GM21526 (cell line): ENCODE measurements at regions not wholly inside any gene's neighbourhood (a gene's known extent, or its start where the extent isn't known, plus 50 kb on each side); places are given as distances from the start of the nearest gene placed in this dataset.

Experiments used
- ATAC-seq: cut with Tn5 transposase; IDR thresholded peaks from one replicate; pipeline ENCODE4 v1.9.1; 2021; ENCODE audit warnings: moderate library complexity; ENCODE audit not compliant: unreplicated experiment, low FRiP score

DNA sequence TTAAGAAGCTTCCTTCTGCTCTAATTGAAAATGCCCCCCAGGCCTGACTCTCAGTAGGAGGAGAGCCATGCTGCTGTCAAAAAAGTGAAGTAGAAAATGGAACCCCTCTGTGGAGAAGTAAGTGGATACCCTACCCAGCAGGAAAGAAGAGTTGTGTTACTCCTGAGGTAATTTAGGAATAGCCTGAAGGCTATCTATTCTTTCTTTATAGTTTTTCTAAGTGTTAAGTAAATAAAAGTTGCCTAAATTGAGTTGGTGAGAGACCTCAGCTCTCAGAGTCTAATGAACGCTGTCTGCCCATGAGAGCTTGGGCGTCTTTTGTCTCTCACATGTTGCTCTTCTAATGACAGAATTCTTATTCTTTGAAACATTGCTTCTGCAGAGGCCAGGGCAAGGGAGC is 116.2 kb downstream of the NSUN3 start:
- ATAC-seq: no peak

DNA sequence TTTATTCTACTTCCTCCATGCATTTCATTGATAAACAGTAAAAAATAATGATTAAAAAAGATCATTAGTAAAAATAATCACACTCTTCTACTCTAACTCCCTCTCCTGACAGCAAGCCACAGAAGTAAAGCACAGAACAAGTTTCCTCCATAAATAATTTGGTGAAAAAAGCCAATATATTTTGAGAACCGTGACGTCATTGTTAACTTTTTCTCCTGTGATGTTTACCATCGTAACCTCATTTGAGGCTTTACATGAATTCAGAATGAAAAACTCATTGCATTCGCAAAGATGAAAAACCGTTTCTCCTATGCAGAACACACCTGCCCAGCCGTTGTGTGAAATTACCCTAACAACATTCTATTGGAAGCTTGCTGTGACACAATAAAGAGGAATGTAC is 120.7 kb downstream of the NSUN3 start:
- ATAC-seq: no peak

DNA sequence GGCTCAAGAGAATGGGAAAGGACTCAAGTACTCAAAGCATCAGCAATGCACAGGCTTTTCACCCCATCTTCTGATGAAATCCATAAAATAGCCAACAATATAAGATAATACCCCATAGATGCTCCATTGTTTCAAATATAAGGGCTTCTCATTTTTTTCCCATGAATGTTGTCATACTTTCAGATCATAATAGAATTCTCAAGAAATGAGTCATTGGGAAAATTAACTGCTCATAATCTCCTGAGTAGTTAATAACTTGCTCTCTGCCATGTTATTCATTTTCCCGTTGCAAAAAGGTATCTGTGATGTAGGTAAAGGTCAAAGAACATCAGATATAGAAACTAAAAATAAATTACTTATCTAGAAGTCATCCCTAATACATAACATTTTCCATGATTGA is 121.9 kb downstream of the NSUN3 start:
- ATAC-seq: no peak

DNA sequence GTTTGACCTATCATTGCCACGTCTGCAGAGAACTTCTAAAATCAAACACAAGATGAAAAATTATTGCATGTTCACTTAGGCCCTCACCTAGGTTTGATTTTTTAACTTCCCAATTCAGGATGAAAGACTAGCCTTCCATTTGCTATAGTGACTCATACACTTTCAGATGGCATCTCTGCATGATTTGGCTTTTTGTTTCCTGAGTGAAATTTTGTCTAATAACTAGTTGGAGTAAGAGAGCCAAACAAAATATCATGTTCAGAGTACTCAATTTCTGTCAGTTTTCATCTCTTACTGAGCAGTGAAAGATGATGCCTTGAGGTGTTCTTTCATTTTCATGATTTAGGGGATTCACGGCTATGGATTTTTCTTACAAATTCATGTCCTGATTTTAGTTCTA is 122.9 kb downstream of the NSUN3 start:
- ATAC-seq: no peak

DNA sequence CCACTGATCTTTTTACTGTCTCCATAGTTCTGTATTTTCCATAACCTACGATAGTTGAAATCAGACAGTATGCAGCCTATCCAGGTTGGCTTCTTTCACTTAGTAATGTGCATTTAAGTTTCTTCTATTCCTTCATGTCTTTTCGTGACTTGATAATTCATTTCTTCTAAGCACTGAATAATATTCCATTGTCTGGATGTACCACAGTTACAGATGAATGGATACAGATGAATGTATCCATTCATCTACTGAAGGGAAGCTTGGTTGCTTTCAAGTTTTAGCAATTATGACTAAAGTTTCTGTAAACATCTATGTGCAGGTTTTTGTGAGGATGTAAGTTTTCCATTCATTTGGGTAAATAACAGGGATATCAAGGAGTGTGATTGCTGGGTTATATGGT is 124.8 kb downstream of the NSUN3 start:
- ATAC-seq: no peak

DNA sequence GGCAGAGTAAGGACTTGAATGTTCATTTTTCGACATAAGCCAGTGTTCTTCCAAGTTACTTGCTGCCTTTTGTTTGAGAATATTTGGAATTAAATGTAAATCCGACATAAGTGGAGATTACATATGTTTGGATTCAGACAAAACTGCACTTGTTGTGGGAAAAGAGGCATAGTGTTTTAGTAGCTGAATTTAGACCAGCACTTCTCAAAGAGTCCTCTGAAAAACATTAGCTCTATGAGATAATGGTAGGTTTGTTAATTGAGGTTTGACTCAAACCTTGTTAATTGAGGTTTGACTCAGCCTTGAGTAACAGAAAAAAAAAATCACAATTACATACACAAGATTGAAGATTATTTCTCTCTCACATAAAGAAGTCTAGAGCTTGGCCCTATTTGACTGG is 132.5 kb downstream of the NSUN3 start:
- no peak for ATAC-seq

- no peak for ATAC-seq
Observed at GRCh38 chr3:94206291-94206690, 143.4 kb downstream of the NSUN3 start.

DNA sequence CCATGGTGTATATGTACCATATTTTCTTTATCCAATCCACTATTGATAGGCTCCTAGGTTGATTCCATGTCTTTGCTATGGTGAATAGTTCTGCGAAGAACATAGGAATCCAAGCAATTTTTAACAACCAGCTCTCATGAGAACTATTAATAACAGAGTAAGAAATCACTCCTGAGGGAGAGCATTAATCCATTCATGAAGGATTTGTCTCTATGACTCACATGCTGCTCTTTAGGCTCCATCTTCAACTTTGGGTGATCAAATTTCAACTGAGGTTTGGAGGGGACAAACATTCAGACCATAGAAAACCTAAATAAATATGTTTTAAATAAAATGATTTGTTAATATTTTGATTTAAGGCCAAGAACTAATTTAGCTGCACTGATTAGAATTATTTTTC is 147.4 kb downstream of the NSUN3 start:
- no peak for ATAC-seq

- ATAC-seq: no peak
Observed at GRCh38 chr3:94217406-94217805, 154.5 kb downstream of the NSUN3 start.

DNA sequence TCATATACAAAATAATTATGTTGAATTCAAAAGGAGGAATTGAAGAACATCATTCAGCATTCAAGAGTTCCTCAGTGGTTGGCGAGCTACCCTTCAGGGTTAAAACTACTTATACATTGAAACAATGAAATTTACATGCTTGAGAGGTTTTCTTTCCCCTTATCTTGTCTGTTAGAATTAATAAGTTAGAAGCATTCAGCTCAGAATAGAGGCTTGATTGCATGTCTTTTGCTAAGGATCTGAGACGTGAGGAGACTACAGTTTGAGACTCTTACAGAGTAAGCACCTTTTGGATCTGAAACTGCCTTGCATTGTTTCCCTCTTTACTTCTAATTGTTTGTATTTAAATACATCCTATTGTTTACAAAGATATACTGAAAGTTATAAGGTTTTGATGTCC is 157.6 kb downstream of the NSUN3 start:
- ATAC-seq: no peak

DNA sequence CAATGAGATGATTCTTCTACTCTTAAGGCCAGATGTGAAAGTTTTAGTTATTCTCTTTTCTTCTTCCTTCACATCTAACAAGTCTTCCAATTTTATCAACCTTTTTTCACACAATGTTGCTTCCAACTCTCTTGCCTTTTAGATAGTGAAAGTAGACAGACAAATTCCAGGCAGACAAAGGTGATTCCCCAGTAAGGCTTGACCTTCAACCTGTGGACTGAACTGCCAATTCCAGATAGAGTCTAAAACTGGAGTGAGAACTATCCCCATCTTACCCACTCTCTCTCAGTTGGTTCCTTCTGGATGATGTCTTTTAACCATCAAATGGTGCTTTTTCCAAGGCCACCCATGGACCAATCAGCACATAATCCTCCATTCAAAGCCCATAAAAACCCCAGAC is 159.0 kb downstream of the NSUN3 start:
- no peak for ATAC-seq

- no peak for ATAC-seq
Observed at GRCh38 chr3:94225148-94225865, 162.4 kb downstream of the NSUN3 start.

DNA sequence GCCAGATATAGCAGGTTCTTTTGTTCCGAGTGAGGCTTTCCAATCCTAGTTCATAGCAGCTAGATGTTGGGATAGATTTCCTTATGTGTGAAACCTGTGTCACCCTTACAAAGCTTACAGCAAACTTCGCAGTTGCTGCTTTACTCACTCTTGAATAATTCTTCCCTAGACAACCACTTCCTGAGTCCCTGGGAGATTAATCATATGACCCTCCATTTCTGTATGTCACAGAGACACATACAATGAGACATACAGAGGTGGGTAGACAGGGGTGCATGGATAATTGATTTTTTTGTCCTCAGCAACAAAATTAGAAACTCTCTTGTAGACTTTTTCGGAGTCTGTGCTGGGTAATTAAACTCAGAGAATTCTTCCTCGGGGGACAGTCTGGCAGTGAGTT is 163.2 kb downstream of the NSUN3 start:
- no peak for ATAC-seq

DNA sequence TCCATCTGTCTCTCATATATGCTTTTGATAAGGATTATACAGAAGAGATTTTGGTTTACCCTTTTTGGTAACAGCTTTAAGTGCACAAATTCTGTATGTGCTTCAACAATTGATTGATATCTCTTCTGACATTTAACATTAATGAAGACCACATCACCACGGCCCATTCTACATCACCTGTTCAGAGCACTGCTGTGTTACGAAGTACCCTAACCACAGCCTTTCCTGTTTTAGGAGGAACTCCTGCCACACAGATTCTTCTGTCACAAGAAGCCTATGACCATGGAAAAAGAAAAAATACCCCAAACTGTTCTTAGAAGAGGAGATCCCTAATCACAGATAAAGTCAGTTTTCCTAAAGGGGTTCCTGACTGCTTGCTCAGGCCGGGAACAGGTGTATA is 170.1 kb downstream of the NSUN3 start:
- no peak for ATAC-seq

- no peak for ATAC-seq
Observed at GRCh38 chr3:94234177-94234788, 171.4 kb downstream of the NSUN3 start.

- no peak for ATAC-seq
Observed at GRCh38 chr3:94241986-94242385, 179.1 kb downstream of the NSUN3 start.

GRCh38 chr3:94246171-94246570 is 183.3 kb downstream of the NSUN3 start:
- no peak for ATAC-seq

GRCh38 chr3:94248042-94248441 is 185.2 kb downstream of the NSUN3 start:
- ATAC-seq: no peak

GRCh38 chr3:94249491-94250079 is 186.7 kb downstream of the NSUN3 start:
- ATAC-seq: peak; percentile 78

GRCh38 chr3:94251566-94251965 is 188.7 kb downstream of the NSUN3 start:
- no peak for ATAC-seq

DNA sequence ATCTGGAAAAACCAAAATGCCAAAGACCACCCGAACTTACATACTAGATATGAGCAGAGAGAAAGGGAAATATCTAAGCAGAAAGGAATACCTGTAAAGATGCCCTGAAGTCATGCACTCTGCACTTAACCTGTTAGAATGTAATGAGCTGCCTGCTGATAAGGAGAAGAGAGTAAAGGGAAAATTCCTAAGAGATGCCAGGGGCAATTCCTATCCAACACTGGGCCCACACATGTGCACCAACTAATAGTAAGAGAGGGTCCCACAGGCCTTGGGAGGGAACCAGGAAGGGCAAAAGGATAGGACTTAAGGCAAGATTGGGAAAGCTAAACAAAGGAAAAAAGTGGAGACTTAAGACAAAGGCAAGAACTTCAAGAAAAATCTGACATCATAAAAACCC is 189.5 kb downstream of the NSUN3 start:
- no peak for ATAC-seq
